ENCODE measurements at regions not wholly inside any gene's neighbourhood (a gene's known extent, or its start where the extent isn't known, plus 50 kb on each side); places are given as distances from the start of the nearest gene placed in this dataset.

DNA sequence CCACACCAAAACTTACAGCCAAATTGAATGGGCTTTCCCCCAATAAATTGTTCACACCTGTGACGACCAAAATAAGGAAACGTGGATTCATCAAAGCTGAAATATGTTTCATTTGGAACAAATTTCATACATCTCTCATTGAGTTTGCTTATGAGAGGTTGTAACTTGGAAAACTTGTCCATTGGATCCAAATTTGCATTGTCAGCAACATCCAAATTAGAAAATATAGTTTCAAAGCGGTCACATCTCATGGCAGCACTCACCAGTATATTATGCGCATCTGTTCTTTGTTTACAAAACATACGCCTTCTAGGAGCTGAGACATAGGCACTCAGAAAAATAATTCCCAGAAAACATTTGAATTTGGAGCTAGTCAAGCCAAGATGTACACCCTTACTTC is 1028.2 kb upstream of the USP15 start:
- no peaks in the 10 kb centered on the region for H3K9me2 ChIP-seq (ENCODE audit: insufficient read depth, low read length)
- H3K4me1 ChIP-seq (ENCODE audit: insufficient read depth, low read length, poor library complexity, severe bottlenecking) = no peaks in the 10 kb centered on the region
- no peaks in the 10 kb centered on the region for H3K79me2 ChIP-seq (ENCODE audit: insufficient read depth, low read depth, low read length)
- POLR2A ChIA-PET = no interaction called here
- no peak overlapping the region for H3K4me3 ChIP-seq (ENCODE audit: low read depth, low read length, poor library complexity, severe bottlenecking)
- H3K36me3 ChIP-seq (ENCODE audit: insufficient read depth, low read length) = no peaks in the 10 kb centered on the region
- intact Hi-C loops (cut with micrococcal nuclease; ENCODE audit: unreplicated experiment) = no loop called here
- H3K27ac ChIP-seq (ENCODE audit: low read depth, low read length, poor library complexity, severe bottlenecking) = no peak overlapping the region
- DNase-seq (ENCODE audit: low spot score) = no peak
- no peak overlapping the region for H3K4me2 ChIP-seq (ENCODE audit: low read length)
- H3K9me3 ChIP-seq (ENCODE audit: low read length) = no peaks in the 10 kb centered on the region
- H2AFZ ChIP-seq (ENCODE audit: low read length) = no peak overlapping the region
- H4K20me1 ChIP-seq (ENCODE audit: insufficient read depth, low read length) = no peaks in the 10 kb centered on the region
- no TSS peak for BruUV-seq (replicated peaks)
- CTCF ChIA-PET (ENCODE audit: unreplicated experiment) = no interaction called here
- TF ChIP-seq, protein P1, sequence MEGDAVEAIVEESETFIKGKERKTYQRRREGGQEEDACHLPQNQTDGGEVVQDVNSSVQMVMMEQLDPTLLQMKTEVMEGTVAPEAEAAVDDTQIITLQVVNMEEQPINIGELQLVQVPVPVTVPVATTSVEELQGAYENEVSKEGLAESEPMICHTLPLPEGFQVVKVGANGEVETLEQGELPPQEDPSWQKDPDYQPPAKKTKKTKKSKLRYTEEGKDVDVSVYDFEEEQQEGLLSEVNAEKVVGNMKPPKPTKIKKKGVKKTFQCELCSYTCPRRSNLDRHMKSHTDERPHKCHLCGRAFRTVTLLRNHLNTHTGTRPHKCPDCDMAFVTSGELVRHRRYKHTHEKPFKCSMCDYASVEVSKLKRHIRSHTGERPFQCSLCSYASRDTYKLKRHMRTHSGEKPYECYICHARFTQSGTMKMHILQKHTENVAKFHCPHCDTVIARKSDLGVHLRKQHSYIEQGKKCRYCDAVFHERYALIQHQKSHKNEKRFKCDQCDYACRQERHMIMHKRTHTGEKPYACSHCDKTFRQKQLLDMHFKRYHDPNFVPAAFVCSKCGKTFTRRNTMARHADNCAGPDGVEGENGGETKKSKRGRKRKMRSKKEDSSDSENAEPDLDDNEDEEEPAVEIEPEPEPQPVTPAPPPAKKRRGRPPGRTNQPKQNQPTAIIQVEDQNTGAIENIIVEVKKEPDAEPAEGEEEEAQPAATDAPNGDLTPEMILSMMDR (conservative IDR thresholded peaks at IDR 0.05; ENCODE audit: low read length) = no peak
- no peak for TF ChIP-seq EZH2phosphoT487 (IDR thresholded peaks at IDR 0.05; ENCODE audit: borderline replicate concordance, low read depth, low read length)

- Histone ChIP-seq H3K9me2 (ENCODE audit: insufficient read depth, low read length) (no peaks in the 10 kb centered on the region), H3K4me2 (ENCODE audit: low read length) (no peak overlapping the region), H3K27ac (ENCODE audit: low read depth, low read length, poor library complexity, severe bottlenecking) (no peak overlapping the region), H4K20me1 (ENCODE audit: insufficient read depth, low read length) (no peaks in the 10 kb centered on the region), H3K79me2 (ENCODE audit: insufficient read depth, low read depth, low read length) (no peaks in the 10 kb centered on the region), H3K36me3 (ENCODE audit: insufficient read depth, low read length) (no peaks in the 10 kb centered on the region), H3K4me3 (ENCODE audit: low read depth, low read length, poor library complexity, severe bottlenecking) (no peak overlapping the region), H2AFZ (ENCODE audit: low read length) (no peak overlapping the region), H3K4me1 (ENCODE audit: insufficient read depth, low read length, poor library complexity, severe bottlenecking) (no peaks in the 10 kb centered on the region), H3K9me3 (ENCODE audit: low read length) (no peaks in the 10 kb centered on the region)
- CTCF ChIA-PET (ENCODE audit: unreplicated experiment) = no interaction called here
- POLR2A ChIA-PET = interaction anchor here (1.1 kb wide), 1 partner anchor 13 kb away, joined by 3 read pairs; no protein-coding TSS in a partner anchor
- TF ChIP-seq, protein P1 (conservative IDR thresholded peaks at IDR 0.05; ENCODE audit: low read length) = no peak
- TF ChIP-seq EZH2phosphoT487 (IDR thresholded peaks at IDR 0.05; ENCODE audit: borderline replicate concordance, low read depth, low read length) = no peak
- intact Hi-C loops (cut with micrococcal nuclease; ENCODE audit: unreplicated experiment) = no loop called here
- BruUV-seq (replicated peaks) = no TSS peak
- no peak for DNase-seq (ENCODE audit: low spot score)
Observed at GRCh38 chr12:61250303-61250702, 1009.9 kb upstream of the USP15 start.

GRCh38 chr12:61251076-61251475 is 1009.1 kb upstream of the USP15 start:
- CTCF ChIA-PET (ENCODE audit: unreplicated experiment) = no interaction called here

More at GRCh38 chr12:61251076-61251475, 1009.1 kb upstream of the USP15 start:
- Histone ChIP-seq H3K4me1 (ENCODE audit: insufficient read depth, low read length, poor library complexity, severe bottlenecking) (no peaks in the 10 kb centered on the region), H3K9me2 (ENCODE audit: insufficient read depth, low read length) (no peaks in the 10 kb centered on the region), H3K9me3 (ENCODE audit: low read length) (no peaks in the 10 kb centered on the region), H3K36me3 (ENCODE audit: insufficient read depth, low read length) (no peaks in the 10 kb centered on the region), H3K27ac (ENCODE audit: low read depth, low read length, poor library complexity, severe bottlenecking) (no peak overlapping the region), H3K79me2 (ENCODE audit: insufficient read depth, low read depth, low read length) (no peaks in the 10 kb centered on the region), H2AFZ (ENCODE audit: low read length) (no peak overlapping the region), H3K4me2 (ENCODE audit: low read length) (no peak overlapping the region), H3K4me3 (ENCODE audit: low read depth, low read length, poor library complexity, severe bottlenecking) (no peak overlapping the region), H4K20me1 (ENCODE audit: insufficient read depth, low read length) (no peaks in the 10 kb centered on the region)
- POLR2A ChIA-PET = no interaction called here
- intact Hi-C loops (cut with micrococcal nuclease; ENCODE audit: unreplicated experiment) = no loop called here
- no TSS peak for BruUV-seq (replicated peaks)
- DNase-seq (ENCODE audit: low spot score) = no peak
- TF ChIP-seq, protein P1 (conservative IDR thresholded peaks at IDR 0.05; ENCODE audit: low read length) = no peak
- TF ChIP-seq EZH2phosphoT487 (IDR thresholded peaks at IDR 0.05; ENCODE audit: borderline replicate concordance, low read depth, low read length) = no peak

Data from OCI-LY7 (cell line).